GM12878 (cell line): ENCODE measurements at regions not wholly inside any gene's neighbourhood (a gene's known extent, or its start where the extent isn't known, plus 50 kb on each side); places are given as distances from the start of the nearest gene placed in this dataset.

Source experiments
- CEBPB ChIP-seq, 2 experiments: fragments of 150-350 bp in 1 of 2; IDR thresholded peaks; 2 replicates each; pipeline ENCODE4 v1.6.1; 2012 to 2014; ENCODE audit warnings: low read depth in 2 of 2, low read length in 2 of 2, borderline replicate concordance in 1 of 2, inconsistent platforms in 1 of 2
- EZH2 ChIP-seq: IDR thresholded peaks from 2 replicates; pipeline ENCODE4 v1.6.1; 2012; ENCODE audit warnings: low read depth, mild to moderate bottlenecking, control low read depth, inconsistent platforms, low read length, borderline replicate concordance; ENCODE audit not compliant: control insufficient read depth
- IKZF1 ChIP-seq: fragments of 450-650 bp; conservative IDR thresholded peaks from 2 replicates; pipeline ENCODE4 v1.6.1; 2017; ENCODE audit warnings: antibody characterized with exemption, mild to moderate bottlenecking
- IRF5 ChIP-seq: fragments of 450-650 bp; IDR thresholded peaks from 2 replicates; pipeline ENCODE4 v1.6.1; 2017; ENCODE audit warnings: borderline replicate concordance
- JUNB ChIP-seq: IDR thresholded peaks from 2 replicates; pipeline ENCODE4 v1.6.1; 2016; ENCODE audit warnings: antibody characterized with exemption, mild to moderate bottlenecking
- POLR2A ChIP-seq: IDR thresholded peaks from 2 replicates; pipeline ENCODE4 v1.6.1; 2011; ENCODE audit warnings: low read depth, mild to moderate bottlenecking, low read length
- RAD21 ChIP-seq: IDR thresholded peaks from 2 replicates; pipeline ENCODE4 v1.6.1; 2011; ENCODE audit warnings: mild to moderate bottlenecking, low read depth, low read length, moderate library complexity; ENCODE audit not compliant: insufficient read depth
- SP1 ChIP-seq: IDR thresholded peaks from one replicate; pipeline ENCODE4 v1.6.1; 2011; ENCODE audit warnings: low read depth, low read length
- ZZZ3 ChIP-seq: IDR thresholded peaks from 2 replicates; pipeline ENCODE4 v1.6.1; 2011; ENCODE audit warnings: low read depth; ENCODE audit not compliant: control insufficient read depth, insufficient read length
- TF ChIP-seq, protein P1 (sequence below), 3 experiments: IDR thresholded peaks in 2 of 3; conservative IDR thresholded peaks in 1 of 3; 2 replicates each; pipeline ENCODE4 v1.5.1; 2011; ENCODE audit warnings: low read depth in 3 of 3, low read length in 3 of 3, mild to moderate bottlenecking in 3 of 3, control low read depth in 2 of 3, moderate library complexity in 2 of 3, inconsistent platforms in 1 of 3, mixed read lengths in 1 of 3; ENCODE audit not compliant: control insufficient read depth in 2 of 3, insufficient read depth in 1 of 3; ENCODE audit errors: extremely low read depth in 1 of 3
- TF ChIP-seq, protein P2 (sequence below): fragments of 450-650 bp; IDR thresholded peaks from 2 replicates; pipeline ENCODE4 v1.6.1; 2016; ENCODE audit warnings: mild to moderate bottlenecking

- TF ChIP-seq, protein P1, sequence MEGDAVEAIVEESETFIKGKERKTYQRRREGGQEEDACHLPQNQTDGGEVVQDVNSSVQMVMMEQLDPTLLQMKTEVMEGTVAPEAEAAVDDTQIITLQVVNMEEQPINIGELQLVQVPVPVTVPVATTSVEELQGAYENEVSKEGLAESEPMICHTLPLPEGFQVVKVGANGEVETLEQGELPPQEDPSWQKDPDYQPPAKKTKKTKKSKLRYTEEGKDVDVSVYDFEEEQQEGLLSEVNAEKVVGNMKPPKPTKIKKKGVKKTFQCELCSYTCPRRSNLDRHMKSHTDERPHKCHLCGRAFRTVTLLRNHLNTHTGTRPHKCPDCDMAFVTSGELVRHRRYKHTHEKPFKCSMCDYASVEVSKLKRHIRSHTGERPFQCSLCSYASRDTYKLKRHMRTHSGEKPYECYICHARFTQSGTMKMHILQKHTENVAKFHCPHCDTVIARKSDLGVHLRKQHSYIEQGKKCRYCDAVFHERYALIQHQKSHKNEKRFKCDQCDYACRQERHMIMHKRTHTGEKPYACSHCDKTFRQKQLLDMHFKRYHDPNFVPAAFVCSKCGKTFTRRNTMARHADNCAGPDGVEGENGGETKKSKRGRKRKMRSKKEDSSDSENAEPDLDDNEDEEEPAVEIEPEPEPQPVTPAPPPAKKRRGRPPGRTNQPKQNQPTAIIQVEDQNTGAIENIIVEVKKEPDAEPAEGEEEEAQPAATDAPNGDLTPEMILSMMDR (IDR thresholded peaks at IDR 0.05 in 2 of 3, conservative IDR thresholded peaks at IDR 0.05 in 1 of 3; ENCODE audit: control insufficient read depth in 2 of 3, extremely low read depth in 1 of 3, insufficient read depth in 1 of 3, low read depth in 3 of 3, low read length in 3 of 3), result no peak
- no peak for TF ChIP-seq ZZZ3
- TF ChIP-seq EZH2, result no peak
- TF ChIP-seq IKZF1, result no peak
- TF ChIP-seq JUNB, result no peak
- TF ChIP-seq IRF5, result no peak
- TF ChIP-seq CEBPB (IDR thresholded peaks at IDR 0.05; ENCODE audit: borderline replicate concordance in 1 of 2, low read depth in 2 of 2, low read length in 2 of 2), result no peak
- TF ChIP-seq SP1, result no peak
- no peak for TF ChIP-seq POLR2A
- TF ChIP-seq RAD21, result no peak
- TF ChIP-seq, protein P2, sequence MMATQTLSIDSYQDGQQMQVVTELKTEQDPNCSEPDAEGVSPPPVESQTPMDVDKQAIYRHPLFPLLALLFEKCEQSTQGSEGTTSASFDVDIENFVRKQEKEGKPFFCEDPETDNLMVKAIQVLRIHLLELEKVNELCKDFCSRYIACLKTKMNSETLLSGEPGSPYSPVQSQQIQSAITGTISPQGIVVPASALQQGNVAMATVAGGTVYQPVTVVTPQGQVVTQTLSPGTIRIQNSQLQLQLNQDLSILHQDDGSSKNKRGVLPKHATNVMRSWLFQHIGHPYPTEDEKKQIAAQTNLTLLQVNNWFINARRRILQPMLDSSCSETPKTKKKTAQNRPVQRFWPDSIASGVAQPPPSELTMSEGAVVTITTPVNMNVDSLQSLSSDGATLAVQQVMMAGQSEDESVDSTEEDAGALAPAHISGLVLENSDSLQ, result no peak
These were observed 423.9 kb upstream of the MAF start for GRCh38 chr16:80024443-80024842.
